OCI-LY1 (cell line): ENCODE measurements at regions not wholly inside any gene's neighbourhood (a gene's known extent, or its start where the extent isn't known, plus 50 kb on each side); places are given as distances from the start of the nearest gene placed in this dataset.

Source experiments
- CTCF ChIP-seq: fragments of 200-600 bp; sonication (generic), shearing (Covaris generic); IDR thresholded peaks from 2 replicates; pipeline ENCODE4 v1.5.1; 2017; ENCODE audit warnings: mild to moderate bottlenecking, antibody characterized with exemption, low read length, moderate library complexity, mixed read lengths
- EZH2 ChIP-seq: fragments of 200-600 bp; sonication (generic), shearing (Covaris generic); IDR thresholded peaks from 2 replicates; pipeline ENCODE4 v1.8.0; 2017; ENCODE audit warnings: borderline replicate concordance, mixed run types, mild to moderate bottlenecking, antibody characterized with exemption, low read length, moderate library complexity, mixed read lengths

GRCh38 chr10:124174071-124174566 lies 80.7 kb upstream of the CHST15 start:
- TF ChIP-seq CTCF (no peak), EZH2 (no peak)
